ENCODE measurements at regions not wholly inside any gene's neighbourhood (a gene's known extent, or its start where the extent isn't known, plus 50 kb on each side); places are given as distances from the start of the nearest gene placed in this dataset.

- WGBS (ENCODE audit: missing lambda C conversion rate): 37% methylated on average over 2 of the region's 2 CpGs
- POLR2A ChIA-PET: interaction anchor here (0.7 kb wide), 1 partner anchor 349 kb away, joined by 4 read pairs; no protein-coding TSS in a partner anchor
- Histone ChIP-seq H3K4me3 (no peak overlapping the region), H3K9me3 (no peaks in the 10 kb centered on the region), H3K27ac (peak overlapping the region; percentile 61 to 83), H3K4me1 (peaks cover 36% of the 10 kb centered on the region), H3K4me2 (peak overlapping the region; percentile 65)
- DNase-seq (ENCODE audit: low read depth in 1 of 2, low spot score in 1 of 2) (peak in 1 of 2 experiments; percentile 5), ATAC-seq (peak; percentile 32 to 37; a peak in 3 of 6 replicates), FAIRE-seq (no peak)
- CTCF ChIA-PET: interaction anchor here (0.6 to 3.4 kb wide), 12 partner anchors 20 to 347 kb away, joined by 3 to 16 read pairs (median 4); no protein-coding TSS in a partner anchor
- TF ChIP-seq CBX2 (IDR thresholded peaks at IDR 0.05; ENCODE audit: borderline replicate concordance, low read depth): no peak
- TF ChIP-seq HOXB13 (CRISPR knock-in tag; IDR thresholded peaks at IDR 0.05; ENCODE audit: low read depth): no peak
- no peak for TF ChIP-seq HMGXB4 (CRISPR knock-in tag; IDR thresholded peaks at IDR 0.05; ENCODE audit: borderline replicate concordance)
- TF ChIP-seq FOXS1 (CRISPR knock-in tag; IDR thresholded peaks at IDR 0.05): no peak
- no peak for TF ChIP-seq CHD2 (IDR thresholded peaks at IDR 0.05; ENCODE audit: low read length, partially characterized antibody)
- no peak for TF ChIP-seq SREBF2 (IDR thresholded peaks at IDR 0.05)
- TF ChIP-seq NFE2L2 (conservative IDR thresholded peaks at IDR 0.05; ENCODE audit: low read length): no peak
- TF ChIP-seq RAD21 (conservative IDR thresholded peaks at IDR 0.05 in 1 of 2, IDR thresholded peaks at IDR 0.05 in 1 of 2): no peak
- no peak for TF ChIP-seq FOSB (CRISPR knock-in tag; IDR thresholded peaks at IDR 0.05)
- TF ChIP-seq REST (IDR thresholded peaks at IDR 0.05): no peak
- TF ChIP-seq TFCP2L1 (CRISPR knock-in tag; IDR thresholded peaks at IDR 0.05): no peak
- TF ChIP-seq CEBPB (IDR thresholded peaks at IDR 0.05): no peak
- no peak for TF ChIP-seq EHMT2 (IDR thresholded peaks at IDR 0.05; ENCODE audit: low read depth)
These were observed 74.8 kb upstream of the RIOK3 start for GRCh38 chr18:23378302-23378686.

GRCh38 chr18:23380001-23380550 lies 73.0 kb upstream of the RIOK3 start:
- Histone ChIP-seq H3K4me2 (peak overlapping the region; percentile 55), H3K27ac (peak overlapping the region; percentile 60 to 83), H3K4me3 (no peak overlapping the region), H3K4me1 (peaks cover 38% of the 10 kb centered on the region), H3K9me3 (no peaks in the 10 kb centered on the region)
- WGBS (ENCODE audit: missing lambda C conversion rate): 43% methylated on average over 11 of the region's 11 CpGs
- no peak for TF ChIP-seq CHD2 (IDR thresholded peaks at IDR 0.05; ENCODE audit: low read length, partially characterized antibody)
- no peak for TF ChIP-seq HDAC2 (IDR thresholded peaks at IDR 0.05)
- TF ChIP-seq ELK1 (IDR thresholded peaks at IDR 0.05; ENCODE audit: low read depth, low read length): no peak
- no peak for TF ChIP-seq RCOR1 (IDR thresholded peaks at IDR 0.05; ENCODE audit: low read depth, low read length)
- TF ChIP-seq JUN (IDR thresholded peaks at IDR 0.05): no peak
- TF ChIP-seq RAD21 (conservative IDR thresholded peaks at IDR 0.05 in 1 of 2, IDR thresholded peaks at IDR 0.05 in 1 of 2): peak in 1 of 2 experiments; percentile 10; a peak in 1 of 5 replicates
- no peak for TF ChIP-seq SREBF2 (IDR thresholded peaks at IDR 0.05)
- no peak for TF ChIP-seq ZFP36 (IDR thresholded peaks at IDR 0.05; ENCODE audit: borderline replicate concordance, partially characterized antibody)
- TF ChIP-seq MAFK (IDR thresholded peaks at IDR 0.05; ENCODE audit: partially characterized antibody): peak; percentile 87
- no peak for TF ChIP-seq CBX8 (IDR thresholded peaks at IDR 0.05)
- no peak for TF ChIP-seq BCL3 (IDR thresholded peaks at IDR 0.05)
- no peak for TF ChIP-seq GATA3 (IDR thresholded peaks at IDR 0.05; ENCODE audit: borderline replicate concordance)
- no peak for TF ChIP-seq HES2 (IDR thresholded peaks at IDR 0.05)
- TF ChIP-seq JUNB (IDR thresholded peaks at IDR 0.05): no peak
- no peak for TF ChIP-seq HEYL (CRISPR knock-in tag; IDR thresholded peaks at IDR 0.05)
- TF ChIP-seq MAX (IDR thresholded peaks at IDR 0.05): peak; percentile 27
- FAIRE-seq (no peak), DNase-seq (ENCODE audit: low read depth in 1 of 2, low spot score in 1 of 2) (peak; percentile 56 to 73), ATAC-seq (peak; percentile 74 to 89; a peak in 5 of 6 replicates)
- ChIA-PET POLR2A (interaction anchor here (0.8 to 1.3 kb wide), 2 partner anchors 26 to 246 kb away, joined by 3 read pairs; no protein-coding TSS in a partner anchor), CTCF (interaction anchor here (0.6 to 3.4 kb wide), 14 partner anchors 9 to 349 kb away, joined by 3 to 16 read pairs (median 4); no protein-coding TSS in a partner anchor)

Measured in A549 (cell line).